HG03159 (cell line): ENCODE measurements at regions not wholly inside any gene's neighbourhood (a gene's known extent, or its start where the extent isn't known, plus 50 kb on each side); places are given as distances from the start of the nearest gene placed in this dataset.

Experiments
- ATAC-seq: cut with Tn5 transposase; IDR thresholded peaks from one replicate; pipeline ENCODE4 v1.9.1; 2021; ENCODE audit warnings: mild to moderate bottlenecking, moderate library complexity; ENCODE audit not compliant: unreplicated experiment

DNA sequence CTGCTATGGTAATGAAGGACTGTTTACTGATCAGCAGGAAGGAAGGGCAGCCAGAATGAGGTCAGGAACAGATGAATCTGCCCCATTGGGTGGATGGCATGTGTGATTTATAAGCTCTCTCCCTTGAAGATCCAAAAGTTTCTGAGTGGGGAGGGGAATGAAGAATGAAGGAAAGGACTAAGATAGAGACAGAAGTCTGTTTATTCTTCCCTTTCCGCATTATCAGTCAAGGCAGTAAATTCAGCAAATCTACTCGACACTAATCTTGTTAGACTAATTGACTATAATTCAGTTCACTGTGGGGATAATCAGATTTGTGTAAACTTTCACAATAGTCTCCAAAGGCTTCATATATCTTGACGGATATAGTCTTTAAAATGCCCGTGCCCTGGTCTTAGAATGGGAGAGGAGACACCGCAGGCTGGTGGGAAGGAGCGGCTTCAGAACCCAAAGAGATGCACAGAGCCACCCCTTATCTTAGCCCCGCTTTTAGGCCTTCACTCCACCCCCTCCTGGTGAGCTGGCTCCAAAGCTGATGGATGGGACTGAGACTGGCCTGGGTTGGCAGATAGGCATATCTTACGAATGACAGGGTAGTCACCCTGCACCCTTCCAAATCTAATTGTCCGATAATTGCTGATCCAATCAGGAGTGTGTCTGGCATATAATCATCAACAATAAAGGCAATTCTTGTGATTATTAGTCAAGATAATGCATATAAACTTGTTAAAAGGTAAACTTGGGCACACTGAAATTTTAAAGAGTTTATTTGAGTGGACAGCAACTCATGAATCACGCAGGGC lies 76.0 kb upstream of the PPM1J start:
- no peak for ATAC-seq

DNA sequence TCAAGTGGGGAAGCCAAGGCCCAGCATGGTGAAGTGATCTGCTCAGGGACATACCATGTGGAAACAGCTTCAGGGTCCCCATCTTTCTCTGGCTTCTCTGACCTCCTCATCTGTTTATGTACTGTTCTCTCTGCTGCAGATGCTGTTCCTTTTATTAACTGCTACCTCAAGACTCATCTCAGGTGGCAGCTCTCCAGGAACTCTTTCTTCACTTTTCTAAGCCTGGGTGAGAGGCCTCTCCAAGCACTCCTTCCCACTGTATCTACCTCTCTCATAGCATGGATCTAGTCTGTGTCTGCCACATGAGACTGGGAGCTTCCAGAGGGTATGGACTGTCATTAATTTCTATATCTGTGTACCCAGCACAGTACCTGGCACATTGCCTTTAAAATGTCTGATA lies 73.4 kb upstream of the PPM1J start:
- ATAC-seq = no peak

DNA sequence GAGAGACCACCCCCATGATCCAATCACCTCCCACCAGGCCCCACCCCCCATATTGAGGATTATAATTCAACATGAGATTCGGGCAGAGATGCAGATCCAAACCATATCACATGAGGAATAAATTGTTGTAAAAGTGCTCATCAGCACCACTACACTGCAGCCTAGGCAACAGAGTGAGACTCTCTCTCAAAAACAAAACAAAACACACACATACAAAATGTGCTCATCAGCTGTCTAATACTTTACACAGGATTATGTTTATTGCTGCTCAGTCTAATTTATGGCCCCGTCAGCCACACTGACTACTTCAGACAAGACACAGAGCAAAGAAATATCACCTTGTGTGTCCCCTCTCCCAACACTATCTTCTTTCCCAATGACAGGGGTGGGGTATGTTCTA lies 72.9 kb upstream of the PPM1J start:
- ATAC-seq = no peak

DNA sequence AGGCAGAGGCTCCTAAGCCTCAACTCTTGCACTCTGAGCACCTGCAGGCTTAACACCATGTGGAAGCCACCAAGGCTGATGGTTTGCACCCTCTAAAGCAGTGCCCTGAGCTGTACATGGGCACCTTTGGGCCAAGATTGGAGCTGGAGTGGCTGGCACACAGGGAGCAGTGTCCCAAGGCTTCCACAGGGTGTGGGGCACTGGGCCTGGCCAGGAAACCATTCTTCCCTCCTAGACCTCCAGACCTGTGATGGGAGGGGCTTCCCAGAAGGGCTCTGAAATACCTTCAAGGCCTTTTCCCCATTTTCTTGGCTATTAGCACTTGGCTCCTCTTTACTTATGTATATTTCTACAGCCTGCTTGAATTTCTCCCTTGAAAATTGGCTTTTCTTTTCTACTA lies 67.9 kb upstream of the PPM1J start:
- no peak for ATAC-seq

DNA sequence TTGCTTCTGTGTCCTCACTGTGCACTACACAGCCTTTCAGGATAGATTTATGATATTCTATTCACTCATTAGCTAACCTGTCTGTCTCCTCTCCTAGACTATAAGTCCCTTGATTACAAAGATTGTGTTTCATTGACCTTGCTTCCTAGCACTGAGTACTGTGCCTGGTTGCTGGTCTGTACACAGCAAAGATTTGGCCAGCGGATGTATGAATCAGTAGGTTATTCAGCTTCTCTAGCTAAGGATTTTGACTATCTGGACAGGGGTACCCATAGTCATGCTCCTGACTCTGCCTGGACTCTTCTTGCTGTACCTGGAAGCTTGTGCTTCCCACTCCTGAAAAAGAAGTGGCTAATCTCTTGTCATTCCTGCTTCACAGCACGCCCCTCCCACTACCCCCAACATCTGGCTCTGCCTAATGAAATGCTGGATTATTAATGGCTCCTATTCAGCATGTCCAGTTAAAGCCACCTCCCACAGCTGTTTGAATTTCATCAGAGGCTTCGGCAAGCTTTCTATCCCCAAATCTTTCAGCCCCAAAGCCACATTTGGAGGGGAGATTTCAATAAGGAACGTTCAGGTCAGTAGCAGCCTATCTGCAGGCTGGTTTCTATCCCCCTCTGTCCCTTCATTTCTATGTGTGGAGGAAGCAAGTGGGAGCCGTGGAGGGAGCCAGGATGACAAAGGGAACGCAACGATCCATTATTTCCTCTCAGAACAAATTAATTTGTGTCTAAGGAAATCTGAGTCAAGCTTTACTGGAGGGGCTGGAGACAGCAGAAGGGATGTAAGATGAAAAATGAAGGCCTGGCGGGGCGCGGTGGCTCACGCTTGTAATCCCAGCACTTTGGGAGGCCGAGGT lies 64.8 kb upstream of the PPM1J start:
- no peak for ATAC-seq

DNA sequence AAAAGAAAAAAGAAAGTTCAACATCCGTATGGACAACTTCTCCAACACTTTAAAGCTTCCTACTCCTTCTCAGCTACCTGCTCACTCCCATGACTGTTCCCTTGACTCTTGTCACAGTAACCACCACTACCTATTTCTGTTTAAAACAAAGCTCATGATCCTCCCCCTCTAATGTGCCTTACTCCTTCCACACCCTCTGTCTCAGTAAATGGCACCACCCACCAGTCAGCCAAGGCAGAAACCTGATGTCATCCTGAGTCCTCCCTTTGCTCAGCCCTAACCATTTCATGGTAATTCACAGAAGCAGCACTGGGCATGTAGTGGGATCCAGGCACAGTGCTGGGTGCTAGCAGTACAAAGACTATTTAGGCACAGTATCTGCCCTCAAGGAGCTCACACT lies 63.0 kb upstream of the PPM1J start:
- ATAC-seq = no peak

DNA sequence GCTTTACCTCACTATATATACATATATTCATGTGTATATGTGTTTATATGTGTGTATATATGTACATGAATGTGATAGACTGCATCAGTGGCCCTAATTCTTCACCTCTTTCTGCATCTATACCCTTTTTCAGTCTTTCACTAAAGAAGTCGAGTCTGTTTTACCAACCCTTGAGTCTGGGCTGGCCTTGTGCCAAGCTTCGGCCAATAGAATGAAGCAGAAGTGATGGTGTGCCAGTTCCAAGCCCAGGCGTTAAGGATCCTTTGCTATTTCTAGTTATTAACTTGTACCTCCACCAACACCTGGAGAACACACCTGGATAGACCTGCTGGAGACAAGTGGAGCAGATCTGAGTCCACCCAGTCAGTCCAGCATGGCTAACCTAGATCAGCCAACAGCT lies 61.6 kb upstream of the PPM1J start:
- ATAC-seq = no peak

DNA sequence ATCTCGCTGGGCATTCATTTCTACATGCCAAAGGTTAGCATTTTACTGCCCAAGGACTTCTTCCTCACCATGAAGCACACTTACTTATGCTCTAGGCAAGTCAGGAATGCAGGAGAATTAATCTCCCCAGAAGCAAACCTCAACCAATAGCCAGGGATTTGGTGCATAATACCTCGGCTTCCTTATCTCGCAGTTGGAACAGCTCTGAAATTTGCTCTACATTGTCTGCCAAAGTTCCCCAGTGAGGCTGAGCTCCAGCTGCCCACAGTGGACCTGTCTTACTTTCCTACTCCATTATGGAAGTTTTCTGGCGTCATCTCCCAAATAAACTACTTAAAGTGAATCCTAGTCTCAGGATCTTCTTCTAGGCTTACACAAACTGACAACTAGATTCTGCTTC lies 57.6 kb upstream of the PPM1J start:
- no peak for ATAC-seq

DNA sequence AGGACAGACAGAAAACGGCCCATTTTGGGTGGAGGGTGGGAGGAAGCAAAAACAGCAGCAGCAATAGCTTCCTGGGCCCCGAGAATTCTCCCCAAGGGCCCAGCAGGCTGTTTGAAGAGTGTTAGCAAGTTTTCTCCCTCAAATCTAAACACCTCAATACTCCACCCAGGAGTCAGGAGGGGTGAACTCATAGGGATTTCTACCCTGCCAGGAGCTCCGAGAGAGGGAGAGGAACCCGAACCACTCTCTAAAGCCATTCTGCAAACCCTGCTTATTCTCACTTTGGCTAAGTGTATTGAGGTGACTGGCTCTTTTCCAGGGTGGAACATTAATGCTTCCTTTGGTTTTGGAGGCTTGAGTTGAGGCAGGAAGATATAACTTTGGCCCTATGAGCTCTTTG lies 55.6 kb upstream of the PPM1J start:
- ATAC-seq = no peak

DNA sequence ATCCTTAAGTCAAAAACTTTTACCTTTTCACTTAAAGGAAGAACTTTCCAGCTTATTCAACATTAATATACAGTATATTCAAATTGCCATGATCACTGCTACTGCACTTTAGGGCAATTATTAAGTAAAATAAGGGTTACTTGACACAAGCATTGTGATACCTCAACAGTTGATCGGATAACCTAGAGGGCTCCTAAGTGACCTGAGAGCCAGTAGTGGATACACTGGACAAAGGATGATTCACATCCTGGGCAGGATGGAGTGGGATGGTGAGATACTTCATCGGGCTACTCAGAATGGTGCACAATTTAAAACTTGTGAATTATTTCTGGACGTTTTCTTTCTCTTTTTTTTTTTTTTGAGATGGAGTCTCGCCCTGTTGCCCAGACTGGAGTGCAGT lies 54.5 kb upstream of the PPM1J start:
- no peak for ATAC-seq

DNA sequence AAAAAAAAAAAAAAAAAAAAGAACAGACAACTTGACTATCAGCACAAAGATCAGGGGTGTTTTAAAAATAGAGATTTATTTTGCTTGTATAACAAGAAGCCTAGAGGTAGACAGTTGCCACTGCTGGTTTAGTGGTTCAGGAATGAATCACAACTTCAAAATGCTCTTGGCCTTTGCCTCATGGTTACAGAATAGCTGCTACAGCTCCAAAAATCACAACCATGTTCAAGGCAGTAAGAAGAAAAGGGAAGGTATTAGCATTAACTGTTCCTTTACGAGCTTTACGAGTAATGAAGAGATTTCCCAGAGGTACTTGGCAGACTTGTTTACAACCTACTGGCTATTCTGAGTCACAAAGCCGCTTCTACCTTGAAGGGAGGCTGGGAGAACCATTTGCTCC lies 52.5 kb upstream of the PPM1J start:
- ATAC-seq = no peak
